Glomerular endothelial cell (primary cell): ENCODE measurements at regions not wholly inside any gene's neighbourhood (a gene's known extent, or its start where the extent isn't known, plus 50 kb on each side); places are given as distances from the start of the nearest gene placed in this dataset.
"Not testable (repeated sequence)": the region's sequence is repeated elsewhere in the genome, so short reads cannot be mapped to it uniquely, and the experiment has no call there.

Source experiments
- DNase-seq: peaks from one replicate; pipeline ENCODE4 v3.0.0-alpha.2; 2011; ENCODE audit warnings: low read depth, low spot score; ENCODE audit errors: extremely low read depth

- not testable (repeated sequence) for DNase-seq
Measured at GRCh38 chr3:94648270-94649180, 585.7 kb downstream of the NSUN3 start.

GRCh38 chr3:94654096-94654495 lies 591.2 kb downstream of the NSUN3 start:
- DNase-seq = no peak

GRCh38 chr3:94665922-94666321 lies 603.1 kb downstream of the NSUN3 start:
- DNase-seq = no peak

- DNase-seq = no peak
Measured at GRCh38 chr3:94671078-94671477, 608.2 kb downstream of the NSUN3 start.

- DNase-seq = no peak
Measured at GRCh38 chr3:94673876-94674275, 611.0 kb downstream of the NSUN3 start.

GRCh38 chr3:94686208-94686607 lies 623.3 kb downstream of the NSUN3 start:
- DNase-seq = no peak

- DNase-seq = no peak
Measured at GRCh38 chr3:94693997-94694640, 631.3 kb downstream of the NSUN3 start.

- DNase-seq = no peak
Measured at GRCh38 chr3:94694894-94695293, 632.0 kb downstream of the NSUN3 start.

- no peak for DNase-seq
Measured at GRCh38 chr3:94704467-94704866, 641.6 kb downstream of the NSUN3 start.

- no peak for DNase-seq
Measured at GRCh38 chr3:94709249-94709902, 646.5 kb downstream of the NSUN3 start.

GRCh38 chr3:94714194-94714593 lies 651.3 kb downstream of the NSUN3 start:
- no peak for DNase-seq

GRCh38 chr3:94716326-94717018 lies 653.6 kb downstream of the NSUN3 start:
- no peak for DNase-seq

GRCh38 chr3:94734206-94734605 lies 671.3 kb downstream of the NSUN3 start:
- no peak for DNase-seq

- no peak for DNase-seq
Measured at GRCh38 chr3:94735354-94735753, 672.5 kb downstream of the NSUN3 start.

GRCh38 chr3:94737116-94737515 lies 674.3 kb downstream of the NSUN3 start:
- DNase-seq = no peak

- no peak for DNase-seq
Measured at GRCh38 chr3:94739420-94739819, 676.6 kb downstream of the NSUN3 start.

GRCh38 chr3:94758751-94759150 lies 695.9 kb downstream of the NSUN3 start:
- no peak for DNase-seq

GRCh38 chr3:94772402-94772801 lies 709.5 kb downstream of the NSUN3 start:
- no peak for DNase-seq

GRCh38 chr3:94775746-94776145 lies 712.9 kb downstream of the NSUN3 start:
- no peak for DNase-seq

- DNase-seq = no peak
Measured at GRCh38 chr3:94776401-94776915, 713.6 kb downstream of the NSUN3 start.

- DNase-seq = no peak
Measured at GRCh38 chr3:94778289-94778688, 715.4 kb downstream of the NSUN3 start.
